ENCODE measurements at regions not wholly inside any gene's neighbourhood (a gene's known extent, or its start where the extent isn't known, plus 50 kb on each side); places are given as distances from the start of the nearest gene placed in this dataset.

DNA sequence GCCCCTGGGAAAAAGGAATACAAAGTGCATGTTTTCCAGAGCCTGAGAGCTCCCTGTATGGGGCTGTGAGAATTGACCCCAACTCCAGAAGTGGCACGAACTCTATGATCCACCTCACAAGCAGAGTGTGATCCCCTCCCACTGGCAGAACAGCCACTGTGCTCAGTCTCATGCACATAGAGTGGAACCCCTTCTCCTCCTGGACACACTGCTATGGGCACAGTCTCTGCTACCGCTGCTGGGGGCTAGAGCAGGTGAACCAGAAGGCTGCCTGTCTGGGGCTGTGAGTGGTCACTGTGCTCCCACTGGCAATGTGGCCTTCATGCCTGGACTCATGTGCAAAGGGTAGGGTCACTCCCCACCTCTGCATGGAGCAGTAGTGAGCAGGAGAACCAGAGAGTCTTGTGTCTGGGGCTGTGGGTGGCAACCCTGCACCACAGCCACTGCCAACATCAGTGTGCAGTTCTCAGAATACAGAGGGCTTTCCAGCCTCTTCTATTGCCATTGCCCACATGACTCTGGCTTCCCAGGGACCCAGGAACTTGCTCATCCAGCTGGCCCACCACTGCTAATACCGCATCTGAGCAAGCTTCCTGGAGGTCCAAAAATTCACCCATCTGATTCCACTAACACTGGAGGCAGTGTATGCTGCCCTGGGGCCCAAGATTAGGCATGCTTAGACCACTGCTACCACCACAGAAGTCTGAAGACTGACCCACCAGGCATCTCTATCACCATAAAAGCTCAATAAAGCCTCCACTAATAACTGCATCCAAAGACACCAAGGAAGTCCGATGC is 343.7 kb upstream of the SOX14 start:
- TF ChIP-seq CTCF (IDR thresholded peaks at IDR 0.05; ENCODE audit: low read depth, low read length, poor library complexity, severe bottlenecking) (no peak), EZH2phosphoT487 (IDR thresholded peaks at IDR 0.05; ENCODE audit: borderline replicate concordance, low read length) (no peak)

Data from DOHH2 (cell line).